PC-9 (cell line): ENCODE measurements at regions not wholly inside any gene's neighbourhood (a gene's known extent, or its start where the extent isn't known, plus 50 kb on each side); places are given as distances from the start of the nearest gene placed in this dataset.

Source experiments
- BruUV-seq: library from RNA; stranded (reverse); fragments of 400-500 nt; replicated peaks from 2 replicates; lab custom pipeline; 2021; lab: Mats Ljungman, UMichigan
- CTCF ChIA-PET: fragments of 300-600 bp; sonication (Branson Sonifier 250); formaldehyde crosslinking; loops from one replicate; lab custom pipeline; 2022; ENCODE audit warnings: antibody characterized with exemption; lab: Charles Lee
- POLR2A ChIA-PET: fragments of 300-600 bp; sonication (Branson Sonifier 250); formaldehyde crosslinking; loops from one replicate; lab custom pipeline; 2022; ENCODE audit warnings: antibody characterized with exemption; ENCODE audit not compliant: unreplicated experiment; lab: Charles Lee
- DNase-seq, 2 experiments: peaks; one replicate each; pipeline versions ENCODE4 v3.0.0 to v3.0.0-alpha.2; 2015 to 2022; ENCODE audit warnings: mixed read lengths in 1 of 2
- H2AFZ ChIP-seq: fragments of 200-600 bp; sonication (generic); 2 replicates; pipeline ENCODE4 v1.8.1; 2017; ENCODE audit warnings: antibody characterized with exemption
- H3F3A ChIP-seq: fragments of 200-600 bp; sonication (generic); 2 replicates; pipeline ENCODE4 v1.8.1; 2017; ENCODE audit warnings: antibody characterized with exemption, mild to moderate bottlenecking, low read depth; ENCODE audit not compliant: insufficient read depth
- H3K27ac ChIP-seq: fragments of 200-600 bp; sonication (generic); 2 replicates; pipeline ENCODE4 v1.6.1; 2016; ENCODE audit warnings: mixed run types
- H3K27me3 ChIP-seq: fragments of 200-600 bp; sonication (generic); 2 replicates; pipeline ENCODE4 v1.6.1; 2016; ENCODE audit warnings: low read depth, mixed run types; ENCODE audit not compliant: insufficient read depth
- H3K36me3 ChIP-seq: fragments of 200-600 bp; sonication (generic); 2 replicates; pipeline ENCODE4 v1.6.1; 2016; ENCODE audit warnings: low read depth, mixed run types
- H3K4me1 ChIP-seq: fragments of 200-600 bp; sonication (generic); replicated peaks from 2 replicates; pipeline ENCODE4 v1.6.1; 2016; ENCODE audit warnings: mixed run types; ENCODE audit not compliant: insufficient read depth
- H3K4me2 ChIP-seq: fragments of 200-600 bp; sonication (generic); 2 replicates; pipeline ENCODE4 v1.6.1; 2017; ENCODE audit warnings: mixed run types
- H3K4me3 ChIP-seq: fragments of 200-600 bp; sonication (generic); 2 replicates; pipeline ENCODE4 v1.6.1; 2016; ENCODE audit warnings: mixed run types
- H3K79me2 ChIP-seq: fragments of 200-600 bp; sonication (generic); 2 replicates; pipeline ENCODE4 v1.6.1; 2017; ENCODE audit warnings: low read depth, mixed run types
- H3K9me2 ChIP-seq: fragments of 200-600 bp; sonication (generic); 2 replicates; pipeline ENCODE4 v1.8.1; 2017; ENCODE audit warnings: mild to moderate bottlenecking; ENCODE audit not compliant: insufficient read depth
- H3K9me3 ChIP-seq: fragments of 200-600 bp; sonication (generic); 2 replicates; pipeline ENCODE4 v1.8.1; 2016; ENCODE audit warnings: low read depth; ENCODE audit not compliant: insufficient read depth
- H4K20me1 ChIP-seq: fragments of 200-600 bp; sonication (generic); 2 replicates; pipeline ENCODE4 v1.8.1; 2017; ENCODE audit not compliant: insufficient read depth
- EZH2 ChIP-seq: fragments of 200-600 bp; sonication (generic); IDR thresholded peaks from 2 replicates; pipeline ENCODE4 v1.8.0; 2017; ENCODE audit warnings: antibody characterized with exemption, low read depth
- intact Hi-C: fragments of 100-400 bp; cut with micrococcal nuclease; formaldehyde crosslinking; loops from one replicate; pipeline ENCODE4 v1.10.0; 2022; ENCODE audit not compliant: unreplicated experiment
- TF ChIP-seq, protein P1 (sequence below): fragments of 200-600 bp; sonication (generic); conservative IDR thresholded peaks from 2 replicates; pipeline ENCODE4 v1.6.1; 2017; ENCODE audit warnings: mixed run types, antibody characterized with exemption, mild to moderate bottlenecking, moderate library complexity

DNA sequence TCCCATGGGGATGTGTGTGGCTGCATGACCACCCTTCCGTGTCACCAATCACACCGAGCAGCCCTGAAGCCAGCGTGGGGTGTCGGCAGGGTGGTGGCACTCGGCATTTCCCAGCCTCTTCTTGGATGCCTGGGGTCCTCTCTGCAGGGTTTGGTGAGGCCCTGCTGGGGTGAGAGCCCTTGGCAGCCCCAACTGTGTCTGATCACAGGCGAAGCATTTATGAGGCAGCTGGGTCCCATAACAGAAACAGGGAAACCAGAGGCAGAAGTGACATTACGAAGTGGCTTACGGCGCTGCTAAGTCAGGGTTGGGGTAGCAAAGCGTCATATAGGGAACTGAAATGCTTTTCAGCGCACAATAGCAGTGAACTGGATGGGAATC is 92.3 kb upstream of the SEPTIN5 start:
- CTCF ChIA-PET, result no interaction called here
- intact Hi-C loops, result no loop called here
- TF ChIP-seq, protein P1, sequence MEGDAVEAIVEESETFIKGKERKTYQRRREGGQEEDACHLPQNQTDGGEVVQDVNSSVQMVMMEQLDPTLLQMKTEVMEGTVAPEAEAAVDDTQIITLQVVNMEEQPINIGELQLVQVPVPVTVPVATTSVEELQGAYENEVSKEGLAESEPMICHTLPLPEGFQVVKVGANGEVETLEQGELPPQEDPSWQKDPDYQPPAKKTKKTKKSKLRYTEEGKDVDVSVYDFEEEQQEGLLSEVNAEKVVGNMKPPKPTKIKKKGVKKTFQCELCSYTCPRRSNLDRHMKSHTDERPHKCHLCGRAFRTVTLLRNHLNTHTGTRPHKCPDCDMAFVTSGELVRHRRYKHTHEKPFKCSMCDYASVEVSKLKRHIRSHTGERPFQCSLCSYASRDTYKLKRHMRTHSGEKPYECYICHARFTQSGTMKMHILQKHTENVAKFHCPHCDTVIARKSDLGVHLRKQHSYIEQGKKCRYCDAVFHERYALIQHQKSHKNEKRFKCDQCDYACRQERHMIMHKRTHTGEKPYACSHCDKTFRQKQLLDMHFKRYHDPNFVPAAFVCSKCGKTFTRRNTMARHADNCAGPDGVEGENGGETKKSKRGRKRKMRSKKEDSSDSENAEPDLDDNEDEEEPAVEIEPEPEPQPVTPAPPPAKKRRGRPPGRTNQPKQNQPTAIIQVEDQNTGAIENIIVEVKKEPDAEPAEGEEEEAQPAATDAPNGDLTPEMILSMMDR, result no peak
- TF ChIP-seq EZH2, result no peak
- DNase-seq, result no peak
- Histone ChIP-seq H3K27me3 (no peaks in the 10 kb centered on the region), H3K27ac (no peak overlapping the region), H3K36me3 (no peaks in the 10 kb centered on the region), H3K79me2 (no peaks in the 10 kb centered on the region), H3K9me3 (no peaks in the 10 kb centered on the region), H4K20me1 (no peaks in the 10 kb centered on the region), H3F3A (no peaks in the 10 kb centered on the region), H3K4me2 (no peak overlapping the region), H3K4me3 (no peak overlapping the region), H2AFZ (no peak overlapping the region), H3K9me2 (no peaks in the 10 kb centered on the region), H3K4me1 (no peaks in the 10 kb centered on the region)
- POLR2A ChIA-PET, result no interaction called here
- no TSS peak for BruUV-seq

GRCh38 chr22:19625331-19626041 is 88.8 kb upstream of the SEPTIN5 start:
- BruUV-seq, result no TSS peak
- no peaks in the 10 kb centered on the region for H3K9me3 ChIP-seq
- POLR2A ChIA-PET, result no interaction called here

GRCh38 chr22:19626042-19626587 is 88.2 kb upstream of the SEPTIN5 start:
- H3K4me1 ChIP-seq, result no peaks in the 10 kb centered on the region
- H3K79me2 ChIP-seq, result no peaks in the 10 kb centered on the region
- no peak overlapping the region for H3K27ac ChIP-seq
- H3K4me3 ChIP-seq, result no peak overlapping the region
- no peaks in the 10 kb centered on the region for H3K36me3 ChIP-seq
- BruUV-seq, result no TSS peak
- POLR2A ChIA-PET, result no interaction called here
- H4K20me1 ChIP-seq, result no peaks in the 10 kb centered on the region
- DNase-seq, result no peak
- intact Hi-C loops, result loop anchor here (5.0 kb wide), 2 partner anchors 129 to 324 kb away; no protein-coding TSS in a partner anchor
- no peaks in the 10 kb centered on the region for H3K9me2 ChIP-seq
- H3K4me2 ChIP-seq, result no peak overlapping the region
- no peaks in the 10 kb centered on the region for H3F3A ChIP-seq
- CTCF ChIA-PET, result no interaction called here
- TF ChIP-seq EZH2, result no peak
- no peaks in the 10 kb centered on the region for H3K9me3 ChIP-seq
- no peak overlapping the region for H2AFZ ChIP-seq
- H3K27me3 ChIP-seq, result no peaks in the 10 kb centered on the region

More at GRCh38 chr22:19625331-19626041, 88.8 kb upstream of the SEPTIN5 start:
- Histone ChIP-seq H3K27me3 (no peaks in the 10 kb centered on the region), H3K4me1 (no peaks in the 10 kb centered on the region), H4K20me1 (no peaks in the 10 kb centered on the region), H3K4me3 (no peak overlapping the region), H3F3A (no peaks in the 10 kb centered on the region), H3K27ac (no peak overlapping the region), H3K9me2 (no peaks in the 10 kb centered on the region), H2AFZ (no peak overlapping the region), H3K4me2 (no peak overlapping the region), H3K36me3 (no peaks in the 10 kb centered on the region), H3K79me2 (no peaks in the 10 kb centered on the region)
- TF ChIP-seq, protein P1, result no peak
- TF ChIP-seq EZH2, result no peak
- CTCF ChIA-PET, result no interaction called here
- DNase-seq, result no peak
- intact Hi-C loops, result loop anchor here (5.0 kb wide), 2 partner anchors 128 to 323 kb away; no protein-coding TSS in a partner anchor
